ENCODE measurements at regions not wholly inside any gene's neighbourhood (a gene's known extent, or its start where the extent isn't known, plus 50 kb on each side); places are given as distances from the start of the nearest gene placed in this dataset.

DNA sequence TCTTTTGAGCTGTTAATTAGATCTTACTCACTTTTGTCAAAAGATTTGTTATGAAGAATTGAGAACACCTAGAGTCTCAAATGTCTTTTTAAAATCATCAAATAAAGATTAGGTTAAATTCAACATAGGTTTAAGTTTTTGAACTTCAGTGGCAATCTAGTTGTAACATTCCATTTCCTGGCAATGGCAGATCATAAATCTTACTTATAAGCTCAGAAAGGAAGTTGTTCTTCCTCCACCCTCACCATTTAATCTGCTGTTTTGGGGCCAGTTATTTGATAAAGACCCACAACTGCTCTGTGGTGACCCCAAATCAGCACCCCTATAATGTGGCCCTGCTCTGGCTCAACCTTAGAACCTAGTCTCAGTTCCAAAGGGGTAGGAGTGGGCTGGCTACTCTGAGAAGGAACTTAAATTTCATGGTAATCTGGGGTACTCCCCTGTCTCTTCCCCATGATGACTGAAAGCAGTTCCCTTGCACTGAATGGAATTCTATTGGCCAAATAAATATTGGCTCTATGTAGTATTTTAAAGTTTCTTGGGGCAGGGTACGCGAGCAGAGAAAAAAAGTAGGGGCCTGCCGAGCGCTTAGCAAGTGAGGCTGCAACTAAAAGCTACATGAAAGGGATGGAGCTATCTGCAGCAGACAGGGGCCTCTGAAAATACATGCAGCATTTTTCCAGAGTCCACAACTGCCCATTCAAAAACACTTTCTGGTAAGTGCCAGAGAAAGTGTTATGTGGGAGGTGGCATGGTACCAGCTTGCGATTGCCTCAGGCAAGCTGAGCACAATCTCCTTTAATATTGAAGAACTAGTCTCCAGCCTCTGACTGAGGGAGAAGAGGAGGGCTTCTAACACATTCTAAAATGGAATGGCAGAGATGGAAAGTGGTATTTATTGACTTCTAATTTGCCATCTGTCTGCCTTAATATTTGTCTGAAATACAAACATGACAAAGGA, 103.6 kb upstream of the RASGRP1 start:
- ATAC-seq (ENCODE audit: low FRiP score): no peak
- no peak for DNase-seq (ENCODE audit: low spot score)

GRCh38 chr15:38668898-38669391, 104.3 kb upstream of the RASGRP1 start:
- TF ChIP-seq, protein P1, sequence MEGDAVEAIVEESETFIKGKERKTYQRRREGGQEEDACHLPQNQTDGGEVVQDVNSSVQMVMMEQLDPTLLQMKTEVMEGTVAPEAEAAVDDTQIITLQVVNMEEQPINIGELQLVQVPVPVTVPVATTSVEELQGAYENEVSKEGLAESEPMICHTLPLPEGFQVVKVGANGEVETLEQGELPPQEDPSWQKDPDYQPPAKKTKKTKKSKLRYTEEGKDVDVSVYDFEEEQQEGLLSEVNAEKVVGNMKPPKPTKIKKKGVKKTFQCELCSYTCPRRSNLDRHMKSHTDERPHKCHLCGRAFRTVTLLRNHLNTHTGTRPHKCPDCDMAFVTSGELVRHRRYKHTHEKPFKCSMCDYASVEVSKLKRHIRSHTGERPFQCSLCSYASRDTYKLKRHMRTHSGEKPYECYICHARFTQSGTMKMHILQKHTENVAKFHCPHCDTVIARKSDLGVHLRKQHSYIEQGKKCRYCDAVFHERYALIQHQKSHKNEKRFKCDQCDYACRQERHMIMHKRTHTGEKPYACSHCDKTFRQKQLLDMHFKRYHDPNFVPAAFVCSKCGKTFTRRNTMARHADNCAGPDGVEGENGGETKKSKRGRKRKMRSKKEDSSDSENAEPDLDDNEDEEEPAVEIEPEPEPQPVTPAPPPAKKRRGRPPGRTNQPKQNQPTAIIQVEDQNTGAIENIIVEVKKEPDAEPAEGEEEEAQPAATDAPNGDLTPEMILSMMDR (IDR thresholded peaks at IDR 0.05): no peak
- ATAC-seq (ENCODE audit: low FRiP score) (no peak), DNase-seq (ENCODE audit: low spot score) (no peak)

More for the DNA sequence above, 103.6 kb upstream of the RASGRP1 start:
- TF ChIP-seq, protein P1 (IDR thresholded peaks at IDR 0.05): no peak

DNA sequence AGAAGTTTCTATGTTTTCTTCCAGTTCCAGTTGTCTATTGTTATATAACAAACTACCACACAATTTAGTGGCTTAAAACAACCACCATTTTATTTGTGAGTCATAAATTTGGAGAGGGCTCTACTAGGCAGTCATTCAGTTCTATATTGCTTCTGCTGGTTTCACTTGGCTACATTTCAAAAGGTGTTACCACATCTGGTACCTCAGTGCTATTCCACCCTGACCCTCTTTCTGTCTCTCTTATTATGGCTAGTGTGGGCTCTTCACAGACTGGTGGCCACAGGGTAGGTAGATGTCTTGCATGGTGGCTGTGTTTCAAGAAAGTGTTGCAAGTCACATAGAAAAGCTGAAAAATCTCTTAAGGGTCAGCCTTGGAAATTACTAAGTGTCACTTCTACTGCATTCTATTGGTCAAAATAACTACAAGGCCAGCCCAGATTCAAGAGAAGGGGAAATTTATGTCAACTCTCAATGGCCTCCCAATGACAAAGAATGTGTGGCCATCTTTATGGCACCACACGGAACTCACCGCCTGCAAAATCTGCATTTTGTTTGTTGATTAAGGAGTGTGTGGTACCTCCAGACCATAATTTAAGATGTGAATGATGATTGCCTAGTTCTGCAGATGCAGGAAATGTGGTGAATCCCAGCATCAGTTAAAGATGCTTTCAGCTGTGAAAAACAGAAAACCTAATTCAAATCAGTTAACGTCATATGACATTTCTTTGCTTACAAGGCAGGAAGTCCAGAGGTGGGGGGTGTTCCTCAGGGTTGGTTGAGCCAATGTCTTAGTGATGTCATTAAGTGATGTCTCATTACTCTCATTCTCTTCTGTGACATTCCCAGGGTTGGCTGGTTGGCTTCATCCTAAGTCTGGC, 105.8 kb upstream of the RASGRP1 start:
- ATAC-seq (ENCODE audit: low FRiP score): no peak
- no peak for DNase-seq (ENCODE audit: low spot score)
- TF ChIP-seq, protein P1 (IDR thresholded peaks at IDR 0.05): no peak

DNA sequence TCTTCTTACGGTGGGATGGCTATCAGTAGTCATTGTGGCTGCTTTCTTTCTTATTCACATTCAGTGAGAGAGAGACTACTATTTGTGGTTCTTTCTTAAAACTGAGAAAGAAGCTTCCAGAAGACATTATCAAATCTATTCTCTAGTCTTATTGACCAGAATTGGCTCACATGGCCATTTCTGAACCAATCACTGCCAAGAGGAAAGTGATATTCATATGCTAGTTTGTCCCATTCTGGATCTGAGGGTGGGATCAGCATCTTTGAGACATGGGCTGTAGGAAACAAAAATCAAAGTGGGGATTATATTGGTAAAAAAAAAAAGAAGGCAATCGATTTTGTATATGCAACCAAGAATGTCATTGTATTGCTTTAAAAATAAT, 106.4 kb upstream of the RASGRP1 start:
- ATAC-seq (ENCODE audit: low FRiP score): no peak
- TF ChIP-seq, protein P1 (IDR thresholded peaks at IDR 0.05): no peak
- DNase-seq (ENCODE audit: low spot score): no peak

GRCh38 chr15:38671675-38672254, 107.2 kb upstream of the RASGRP1 start:
- TF ChIP-seq, protein P1 (IDR thresholded peaks at IDR 0.05): no peak
- ATAC-seq (ENCODE audit: low FRiP score) (no peak), DNase-seq (ENCODE audit: low spot score) (no peak)

DNA sequence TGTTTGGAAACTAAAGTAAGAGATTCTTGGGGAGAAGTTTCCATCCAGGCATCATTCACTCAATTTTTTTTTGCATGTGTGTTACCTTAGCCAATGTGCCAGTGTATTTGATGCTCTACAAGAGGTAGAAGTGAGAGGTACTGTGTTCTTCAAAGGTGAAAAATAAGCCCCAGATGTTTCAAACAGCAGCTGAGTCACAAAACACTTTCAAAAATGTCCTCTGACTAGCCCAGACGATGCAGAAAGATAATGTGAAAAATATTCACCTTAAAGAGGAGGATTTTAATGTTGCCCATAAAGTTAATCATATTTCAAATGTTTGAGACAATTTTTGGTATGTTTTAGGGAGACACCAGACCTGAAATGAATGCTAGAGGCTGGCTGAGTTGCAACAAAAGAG, 107.7 kb upstream of the RASGRP1 start:
- ATAC-seq (ENCODE audit: low FRiP score) (no peak), DNase-seq (ENCODE audit: low spot score) (no peak)
- TF ChIP-seq, protein P1 (IDR thresholded peaks at IDR 0.05): no peak
